Non-pigmented ciliary epithelial cell (primary cell): ENCODE measurements at regions not wholly inside any gene's neighbourhood (a gene's known extent, or its start where the extent isn't known, plus 50 kb on each side); places are given as distances from the start of the nearest gene placed in this dataset.

Source experiments
- DNase-seq: peaks from one replicate; pipeline ENCODE4 v3.0.0-alpha.2; 2010; ENCODE audit warnings: low read depth

GRCh38 chr18:53754154-53754553 is 470.3 kb downstream of the MBD2 start:
- no peak for DNase-seq

GRCh38 chr18:53753601-53754000 is 470.9 kb downstream of the MBD2 start:
- no peak for DNase-seq

- DNase-seq: no peak
Observed at GRCh38 chr18:53752781-53753367, 471.6 kb downstream of the MBD2 start.

GRCh38 chr18:53749766-53750165 is 474.7 kb downstream of the MBD2 start:
- DNase-seq: no peak

GRCh38 chr18:53747663-53748160 is 476.8 kb downstream of the MBD2 start:
- no peak for DNase-seq

GRCh38 chr18:53747210-53747609 is 477.3 kb downstream of the MBD2 start:
- DNase-seq: no peak

GRCh38 chr18:53745986-53746385 is 478.5 kb downstream of the MBD2 start:
- DNase-seq: no peak

- no peak for DNase-seq
Observed at GRCh38 chr18:53745224-53745967, 479.1 kb downstream of the MBD2 start.

- no peak for DNase-seq
Observed at GRCh38 chr18:53739700-53740099, 484.8 kb downstream of the MBD2 start.

GRCh38 chr18:53735526-53735925 is 488.9 kb downstream of the MBD2 start:
- DNase-seq: no peak

- DNase-seq: no peak
Observed at GRCh38 chr18:53715243-53715853, 509.1 kb downstream of the MBD2 start.

GRCh38 chr18:53710080-53710479 is 514.4 kb downstream of the MBD2 start:
- no peak for DNase-seq

GRCh38 chr18:53702480-53702879 is 522.0 kb downstream of the MBD2 start:
- DNase-seq: no peak

- no peak for DNase-seq
Observed at GRCh38 chr18:53701697-53702096, 522.8 kb downstream of the MBD2 start.

GRCh38 chr18:53698907-53699306 is 525.6 kb downstream of the MBD2 start:
- DNase-seq: peak; percentile 10

- no peak for DNase-seq
Observed at GRCh38 chr18:53689886-53690285, 534.6 kb downstream of the MBD2 start.

- no peak for DNase-seq
Observed at GRCh38 chr18:53686965-53687364, 537.5 kb downstream of the MBD2 start.

GRCh38 chr18:53682796-53683195 is 541.7 kb downstream of the MBD2 start:
- no peak for DNase-seq

GRCh38 chr18:53677480-53677879 is 547.0 kb downstream of the MBD2 start:
- no peak for DNase-seq

- no peak for DNase-seq
Observed at GRCh38 chr18:53665701-53666100, 558.8 kb downstream of the MBD2 start.

- no peak for DNase-seq
Observed at GRCh38 chr18:53664575-53664974, 559.9 kb downstream of the MBD2 start.

GRCh38 chr18:53660306-53660705 is 564.2 kb downstream of the MBD2 start:
- no peak for DNase-seq

- DNase-seq: no peak
Observed at GRCh38 chr18:53657257-53657656, 567.2 kb downstream of the MBD2 start.
